Choroid plexus epithelial cell (primary cell): ENCODE measurements at regions not wholly inside any gene's neighbourhood (a gene's known extent, or its start where the extent isn't known, plus 50 kb on each side); places are given as distances from the start of the nearest gene placed in this dataset.

Experiments used
- DNase-seq: peaks from one replicate; pipeline ENCODE4 v3.0.0-alpha.2; 2010; ENCODE audit warnings: low read depth
- H3K4me3 ChIP-seq: 2 replicates; pipeline ENCODE4 v1.5.1; 2011; ENCODE audit warnings: low read depth, mild to moderate bottlenecking, control low read depth, low read length, moderate library complexity
- CTCF ChIP-seq: conservative IDR thresholded peaks from 2 replicates; pipeline ENCODE4 v1.5.1; 2011; ENCODE audit warnings: low read depth, mild to moderate bottlenecking, control low read depth, inconsistent platforms, low read length, moderate library complexity

DNA sequence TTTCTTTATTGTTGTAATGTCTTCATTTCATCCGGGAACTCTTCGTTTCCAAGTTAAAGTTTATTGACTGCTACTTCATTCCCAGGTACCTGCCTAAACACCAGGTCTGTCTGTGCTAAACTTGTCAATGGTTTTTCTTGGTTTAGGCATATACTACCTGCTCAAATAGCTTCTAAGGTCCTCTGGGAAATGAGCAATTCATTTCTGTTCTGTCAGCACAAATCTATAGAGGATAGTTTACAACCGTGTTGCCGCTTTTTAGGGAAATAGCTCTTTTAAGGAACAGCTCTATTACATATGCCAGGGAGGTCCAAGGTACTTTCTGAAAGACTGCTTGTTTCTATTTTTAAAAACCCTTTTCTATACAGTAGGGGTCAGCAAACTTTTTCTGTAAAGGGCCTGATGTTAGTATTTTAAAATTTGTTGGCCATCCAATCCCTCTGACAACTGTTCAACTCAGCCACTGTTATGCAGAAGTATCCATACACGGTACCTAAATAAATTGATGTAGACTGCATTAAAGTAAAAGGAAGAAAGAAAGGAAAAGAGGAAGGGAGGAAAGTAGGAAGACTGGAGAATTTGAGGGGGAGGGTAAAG is 222.7 kb upstream of the PTBP2 start:
- TF ChIP-seq CTCF: no peak
- H3K4me3 ChIP-seq: no peak overlapping the region
- no peak for DNase-seq

DNA sequence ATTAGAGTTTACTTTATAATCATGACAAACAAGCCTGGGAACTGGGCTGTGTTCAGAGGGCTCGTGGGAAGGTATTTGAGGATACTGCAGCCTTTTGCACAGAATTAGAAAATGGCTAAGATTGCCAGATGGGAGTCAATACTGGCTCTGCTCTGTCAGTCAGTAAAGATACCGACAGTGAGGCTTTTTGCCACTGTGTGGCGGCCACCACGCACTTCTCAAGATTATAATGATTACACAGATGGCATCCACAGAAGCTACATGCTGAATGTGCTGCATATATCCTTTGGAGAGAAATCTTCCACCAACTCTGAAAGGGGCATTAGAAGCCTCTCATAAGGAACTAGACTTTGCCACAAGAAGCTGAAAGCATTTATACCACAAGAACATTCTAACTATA is 213.4 kb upstream of the PTBP2 start:
- H3K4me3 ChIP-seq: no peak overlapping the region
- no peak for TF ChIP-seq CTCF
- DNase-seq: no peak

GRCh38 chr1:96509339-96509738 is 212.2 kb upstream of the PTBP2 start:
- no peak for DNase-seq
- H3K4me3 ChIP-seq: no peak overlapping the region
- no peak for TF ChIP-seq CTCF

- no peak for DNase-seq
- no peak overlapping the region for H3K4me3 ChIP-seq
- TF ChIP-seq CTCF: no peak
These were observed 211.6 kb upstream of the PTBP2 start for GRCh38 chr1:96509951-96510350.

DNA sequence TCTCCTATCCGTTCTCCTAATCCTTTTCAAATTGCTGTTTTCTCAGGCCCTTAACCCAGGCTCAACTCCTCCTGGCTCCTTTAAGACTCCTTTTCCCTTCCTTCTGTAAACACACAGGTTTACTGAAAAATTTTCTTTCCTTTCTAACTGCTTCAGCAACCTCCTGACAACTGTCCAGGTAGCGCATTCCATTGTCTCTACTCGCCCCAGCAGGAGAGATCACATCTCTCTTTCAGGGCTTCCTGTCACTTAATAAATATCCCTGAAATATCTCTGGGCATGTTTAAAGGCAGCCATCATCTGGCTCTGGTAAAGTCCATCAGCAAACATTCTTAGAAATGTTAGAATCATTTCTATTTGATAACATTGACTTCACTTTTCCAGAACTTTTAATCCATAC is 211.2 kb upstream of the PTBP2 start:
- TF ChIP-seq CTCF: no peak

DNA sequence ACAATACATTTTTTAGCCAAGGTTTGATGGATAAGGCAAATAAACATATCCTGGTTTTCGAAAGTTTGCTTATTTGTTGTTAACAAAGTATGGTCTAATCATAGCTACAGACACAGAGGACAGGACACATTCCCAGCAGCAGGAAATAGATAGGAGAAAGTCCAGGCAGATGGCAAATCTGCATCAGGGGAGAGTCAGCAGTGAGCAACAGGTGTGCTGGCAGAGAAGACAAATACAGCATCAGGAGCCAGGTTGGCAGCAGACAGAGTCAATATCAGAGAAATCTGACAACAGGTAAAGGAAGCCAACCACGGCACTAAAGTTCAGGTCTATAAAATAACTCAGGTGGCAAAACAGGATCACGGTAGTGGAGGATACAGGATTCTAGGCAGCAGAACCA is 210.7 kb upstream of the PTBP2 start:
- no peak for TF ChIP-seq CTCF
- no peak for DNase-seq
- no peak overlapping the region for H3K4me3 ChIP-seq

More for the DNA sequence above, 211.2 kb upstream of the PTBP2 start:
- no peak overlapping the region for H3K4me3 ChIP-seq
- no peak for DNase-seq

- no peak for TF ChIP-seq CTCF
- no peak for DNase-seq
- H3K4me3 ChIP-seq: no peak overlapping the region
These were observed 208.4 kb upstream of the PTBP2 start for GRCh38 chr1:96513136-96513535.
